Activated T-cell treated with anti-CD3 and anti-CD28 coated beads for 24 hours (primary cell): ENCODE measurements at regions not wholly inside any gene's neighbourhood (a gene's known extent, or its start where the extent isn't known, plus 50 kb on each side); places are given as distances from the start of the nearest gene placed in this dataset.
A peak's percentile ranks its signal among the peaks of the same experiment; 100 is the strongest.
"Not testable (repeated sequence)": the region's sequence is repeated elsewhere in the genome, so short reads cannot be mapped to it uniquely, and the experiment has no call there.

Source experiments
- DNase-seq: peaks from one replicate; pipeline ENCODE4 v3.0.0-alpha.2; 2020; ENCODE audit warnings: low read depth

GRCh38 chr13:24618011-24618955 is 61.9 kb upstream of the ATP12A start:
- peak; percentile 67 for DNase-seq

GRCh38 chr13:24619282-24619681 is 60.9 kb upstream of the ATP12A start:
- DNase-seq: no peak

- DNase-seq: not testable (repeated sequence)
Observed at GRCh38 chr13:24622481-24623148, 57.6 kb upstream of the ATP12A start.

GRCh38 chr13:24623149-24623665 is 57.0 kb upstream of the ATP12A start:
- no peak for DNase-seq

GRCh38 chr13:24624363-24624762 is 55.8 kb upstream of the ATP12A start:
- DNase-seq: no peak

- DNase-seq: no peak
Observed at GRCh38 chr13:24624801-24625231, 55.4 kb upstream of the ATP12A start.

- DNase-seq: no peak
Observed at GRCh38 chr13:24625331-24625731, 54.9 kb upstream of the ATP12A start.

- DNase-seq: no peak
Observed at GRCh38 chr13:24625870-24626849, 54.0 kb upstream of the ATP12A start.

GRCh38 chr13:24627090-24627714 is 53.0 kb upstream of the ATP12A start:
- no peak for DNase-seq

- DNase-seq: no peak
Observed at GRCh38 chr13:24627946-24628345, 52.3 kb upstream of the ATP12A start.

- DNase-seq: no peak
Observed at GRCh38 chr13:24629320-24629719, 50.9 kb upstream of the ATP12A start.

- no peak for DNase-seq
Observed at GRCh38 chr13:24630121-24630520, 50.1 kb upstream of the ATP12A start.
